Activated naive CD8-positive, alpha-beta T cell treated with anti-CD3 and anti-CD28 coated beads, Interleukin-2, amount 50 U/mL, for 24 hours (primary cell): ENCODE measurements at regions not wholly inside any gene's neighbourhood (a gene's known extent, or its start where the extent isn't known, plus 50 kb on each side); places are given as distances from the start of the nearest gene placed in this dataset.

ENCODE experiments used
- ATAC-seq: fragments of 150-1000 bp; cut with Tn5 transposase; one replicate; pipeline ENCODE4 v1.10.0; 2021
- DNase-seq: peaks from one replicate; pipeline ENCODE4 v3.0.0; 2021
- H3K27ac Mint-ChIP-seq: one replicate; pipeline ENCODE4 v1.8.0; 2021; ENCODE audit warnings: mild to moderate bottlenecking, mixed read lengths
- H3K27me3 Mint-ChIP-seq: one replicate; pipeline ENCODE4 v1.8.0; 2021; ENCODE audit warnings: mixed read lengths
- H3K36me3 Mint-ChIP-seq: one replicate; pipeline ENCODE4 v1.8.0; 2021; ENCODE audit warnings: low read depth, mixed read lengths
- H3K4me1 Mint-ChIP-seq: one replicate; pipeline ENCODE4 v1.8.0; 2021; ENCODE audit warnings: mixed read lengths
- H3K4me3 Mint-ChIP-seq: one replicate; pipeline ENCODE4 v1.8.0; 2021; ENCODE audit warnings: mild to moderate bottlenecking, moderate library complexity, mixed read lengths
- H3K9me3 Mint-ChIP-seq: one replicate; pipeline ENCODE4 v1.8.0; 2021; ENCODE audit warnings: mixed read lengths

GRCh38 chr9:110065532-110065931, 142.4 kb downstream of the C9orf152 start:
- H3K9me3 Mint-ChIP-seq: peaks cover 3% of the 10 kb centered on the region
- DNase-seq (no peak), ATAC-seq (no peak)
- peaks cover 3% of the 10 kb centered on the region for H3K27me3 Mint-ChIP-seq
- H3K27ac Mint-ChIP-seq: peak overlapping the region; percentile 6
- no peak overlapping the region for H3K4me3 Mint-ChIP-seq
- peaks cover 13% of the 10 kb centered on the region for H3K4me1 Mint-ChIP-seq
- H3K36me3 Mint-ChIP-seq: peaks cover 3% of the 10 kb centered on the region

DNA sequence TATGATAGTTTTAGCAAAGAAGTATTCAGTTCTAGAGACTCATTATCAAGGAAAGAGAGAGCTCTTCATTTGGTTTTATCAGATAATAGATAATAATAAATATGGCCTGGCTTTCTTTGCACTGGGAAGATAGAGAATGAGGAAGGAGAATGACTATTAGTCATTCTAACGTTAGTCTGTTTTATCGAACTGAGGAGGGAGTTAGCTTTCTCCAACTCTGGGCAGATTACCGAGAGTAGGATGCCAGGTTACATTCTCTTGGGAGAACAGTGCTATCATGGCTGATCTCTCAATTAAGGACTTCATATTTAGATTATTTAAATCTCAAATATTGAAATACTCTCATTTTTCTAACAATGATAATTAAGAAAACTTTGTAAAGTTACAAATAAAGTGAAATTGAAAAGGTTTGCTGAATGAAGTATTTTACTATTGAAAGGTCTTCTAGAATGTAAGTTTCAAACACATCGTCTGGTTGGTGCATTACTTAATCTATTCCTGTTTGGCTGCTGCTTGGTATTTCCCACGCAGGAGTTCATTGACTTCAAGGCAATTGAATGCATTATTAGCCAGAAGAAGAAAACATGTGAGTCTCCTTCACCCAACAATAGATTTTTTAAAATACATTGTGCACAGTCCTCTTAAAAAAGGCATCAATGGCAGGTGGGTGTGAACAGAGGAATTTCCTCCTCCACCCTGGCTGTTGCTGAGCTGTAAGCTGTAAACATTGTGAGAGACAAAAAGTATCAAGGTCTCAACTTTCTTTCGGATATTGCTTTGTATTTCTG, 140.8 kb downstream of the C9orf152 start:
- no peak overlapping the region for H3K4me3 Mint-ChIP-seq
- H3K27ac Mint-ChIP-seq: no peak overlapping the region
- peaks cover 1% of the 10 kb centered on the region for H3K36me3 Mint-ChIP-seq
- peaks cover 3% of the 10 kb centered on the region for H3K9me3 Mint-ChIP-seq
- ATAC-seq (no peak), DNase-seq (no peak)
- peaks cover 3% of the 10 kb centered on the region for H3K27me3 Mint-ChIP-seq
- H3K4me1 Mint-ChIP-seq: peaks cover 13% of the 10 kb centered on the region

- H3K9me3 Mint-ChIP-seq: peaks cover 3% of the 10 kb centered on the region
- no peak overlapping the region for H3K27ac Mint-ChIP-seq
- peaks cover 3% of the 10 kb centered on the region for H3K27me3 Mint-ChIP-seq
- peaks cover 13% of the 10 kb centered on the region for H3K4me1 Mint-ChIP-seq
- DNase-seq (no peak), ATAC-seq (no peak)
- peaks cover 1% of the 10 kb centered on the region for H3K36me3 Mint-ChIP-seq
- H3K4me3 Mint-ChIP-seq: no peak overlapping the region
Observed at GRCh38 chr9:110068212-110068611, 139.7 kb downstream of the C9orf152 start.

DNA sequence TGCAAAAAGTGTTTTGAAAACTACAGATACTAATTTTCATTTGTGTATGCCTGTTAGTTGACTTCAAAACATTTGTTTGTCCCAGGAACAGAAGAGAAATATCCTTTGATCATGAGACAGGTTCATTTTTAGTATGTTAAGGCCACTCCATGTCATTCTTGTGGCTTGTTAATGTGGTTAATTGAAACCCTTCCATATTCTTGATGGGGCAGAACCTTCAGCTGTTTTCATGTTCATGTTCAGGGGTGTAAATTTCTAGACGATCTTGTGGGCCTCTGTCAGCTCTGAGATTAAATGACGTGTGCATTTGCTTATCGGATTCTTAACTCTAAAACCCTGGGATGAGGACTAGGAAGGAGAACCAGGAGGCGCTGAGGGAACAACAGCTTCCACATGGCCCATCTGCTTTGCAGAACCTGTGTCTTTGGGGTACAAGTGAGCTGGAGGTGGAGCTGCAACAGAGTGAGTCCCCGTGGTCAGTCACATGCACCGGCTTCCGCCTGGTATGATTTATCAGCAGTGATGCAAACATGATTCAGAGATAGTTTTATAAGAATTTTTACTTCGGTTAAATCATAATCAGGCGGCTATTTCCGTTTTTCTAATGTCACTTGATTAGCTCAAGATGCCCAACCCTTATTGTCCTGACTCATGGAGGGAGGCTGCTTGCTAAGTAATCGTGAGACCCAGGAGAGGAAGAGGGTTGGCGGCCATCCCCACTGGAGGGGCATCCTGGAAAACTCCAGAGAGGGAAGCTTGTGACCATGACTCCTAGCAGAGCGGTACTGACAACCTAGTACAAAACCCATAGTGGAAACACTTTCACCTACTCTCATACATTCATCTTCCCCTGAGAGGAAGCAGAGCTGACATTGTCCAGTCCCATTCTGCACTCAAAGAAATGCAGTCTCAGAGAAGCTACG, 138.4 kb downstream of the C9orf152 start:
- Mint-ChIP-seq H3K4me3 (no peak overlapping the region), H3K27ac (no peak overlapping the region), H3K4me1 (peaks cover 11% of the 10 kb centered on the region), H3K9me3 (peaks cover 3% of the 10 kb centered on the region), H3K27me3 (peaks cover 3% of the 10 kb centered on the region), H3K36me3 (peaks cover 1% of the 10 kb centered on the region)
- DNase-seq (no peak), ATAC-seq (no peak)

- Mint-ChIP-seq H3K27ac (no peak overlapping the region), H3K4me1 (peaks cover 3% of the 10 kb centered on the region), H3K4me3 (no peak overlapping the region)
Observed at GRCh38 chr9:110072597-110073355, 135.2 kb downstream of the C9orf152 start.

GRCh38 chr9:110073356-110073905, 134.5 kb downstream of the C9orf152 start:
- ATAC-seq: no peak
- no peak overlapping the region for H3K27ac Mint-ChIP-seq
- no peak for DNase-seq
- peaks cover 1% of the 10 kb centered on the region for H3K36me3 Mint-ChIP-seq
- no peak overlapping the region for H3K4me3 Mint-ChIP-seq
- H3K27me3 Mint-ChIP-seq: no peaks in the 10 kb centered on the region
- peaks cover 3% of the 10 kb centered on the region for H3K4me1 Mint-ChIP-seq
- no peaks in the 10 kb centered on the region for H3K9me3 Mint-ChIP-seq

More at GRCh38 chr9:110072597-110073355, 135.2 kb downstream of the C9orf152 start:
- ATAC-seq: no peak
- Mint-ChIP-seq H3K9me3 (no peaks in the 10 kb centered on the region), H3K27me3 (no peaks in the 10 kb centered on the region), H3K36me3 (peaks cover 1% of the 10 kb centered on the region)
- DNase-seq: no peak

- no peak overlapping the region for H3K4me3 Mint-ChIP-seq
- DNase-seq (no peak), ATAC-seq (no peak)
- no peaks in the 10 kb centered on the region for H3K9me3 Mint-ChIP-seq
- H3K36me3 Mint-ChIP-seq: no peaks in the 10 kb centered on the region
- no peak overlapping the region for H3K27ac Mint-ChIP-seq
- peaks cover 6% of the 10 kb centered on the region for H3K4me1 Mint-ChIP-seq
- H3K27me3 Mint-ChIP-seq: no peaks in the 10 kb centered on the region
Observed at GRCh38 chr9:110076894-110077725, 130.8 kb downstream of the C9orf152 start.

DNA sequence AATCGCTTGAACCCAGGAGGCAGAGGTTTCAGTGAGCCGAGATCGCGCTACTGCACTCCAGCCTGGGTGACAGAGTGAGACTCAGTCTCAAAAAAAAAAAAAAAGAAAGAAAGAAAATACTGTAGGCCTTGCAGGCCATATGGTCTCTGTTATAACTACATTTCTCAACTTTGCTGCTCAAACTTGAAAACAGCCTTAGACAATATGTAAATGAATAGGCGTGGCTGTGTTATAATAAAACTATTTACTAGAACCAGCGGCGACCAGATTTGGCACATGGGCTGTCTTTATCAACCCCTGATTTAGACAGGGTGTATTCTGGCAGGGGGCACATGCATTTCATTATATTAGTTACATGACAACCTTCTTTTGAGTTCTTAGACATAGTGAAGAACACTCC, 130.0 kb downstream of the C9orf152 start:
- no peak for DNase-seq
- no peak for ATAC-seq
- Mint-ChIP-seq H3K4me3 (no peak overlapping the region), H3K27ac (no peak overlapping the region), H3K4me1 (peaks cover 10% of the 10 kb centered on the region), H3K36me3 (no peaks in the 10 kb centered on the region), H3K27me3 (no peaks in the 10 kb centered on the region), H3K9me3 (no peaks in the 10 kb centered on the region)

DNA sequence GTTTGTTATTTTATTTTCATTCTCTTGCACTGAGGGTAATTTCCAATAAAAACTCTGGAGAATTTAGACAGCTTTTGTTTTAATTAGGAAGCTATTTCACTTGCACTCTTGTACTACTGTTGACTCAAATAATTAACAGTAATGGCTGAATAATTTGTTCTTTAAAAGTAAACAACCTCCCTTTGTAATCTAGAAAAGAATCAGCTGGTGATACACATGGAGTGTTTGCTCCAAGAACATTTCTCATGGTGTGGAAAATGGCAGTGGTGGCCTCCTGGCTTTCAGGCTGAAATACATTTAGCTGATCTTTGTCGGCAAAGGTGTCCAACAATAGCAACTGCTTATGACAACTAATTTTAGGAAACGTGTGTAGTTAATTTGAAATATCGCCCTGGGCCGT, 129.4 kb downstream of the C9orf152 start:
- DNase-seq: no peak
- Mint-ChIP-seq H3K27me3 (no peaks in the 10 kb centered on the region), H3K27ac (no peak overlapping the region), H3K36me3 (no peaks in the 10 kb centered on the region), H3K4me3 (no peak overlapping the region), H3K4me1 (peaks cover 10% of the 10 kb centered on the region), H3K9me3 (no peaks in the 10 kb centered on the region)
- no peak for ATAC-seq

- Mint-ChIP-seq H3K9me3 (no peaks in the 10 kb centered on the region), H3K4me3 (no peak overlapping the region), H3K4me1 (peaks cover 10% of the 10 kb centered on the region), H3K36me3 (no peaks in the 10 kb centered on the region), H3K27me3 (no peaks in the 10 kb centered on the region), H3K27ac (no peak overlapping the region)
- ATAC-seq (no peak), DNase-seq (no peak)
Observed at GRCh38 chr9:110081395-110081794, 126.6 kb downstream of the C9orf152 start.

- Mint-ChIP-seq H3K4me1 (peaks cover 15% of the 10 kb centered on the region), H3K27ac (no peak overlapping the region), H3K36me3 (no peaks in the 10 kb centered on the region)
Observed at GRCh38 chr9:110083866-110084265, 124.1 kb downstream of the C9orf152 start.

GRCh38 chr9:110086537-110086936, 121.4 kb downstream of the C9orf152 start:
- no peak for DNase-seq
- no peak overlapping the region for H3K4me3 Mint-ChIP-seq
- no peaks in the 10 kb centered on the region for H3K27me3 Mint-ChIP-seq
- H3K4me1 Mint-ChIP-seq: peaks cover 10% of the 10 kb centered on the region
- no peak for ATAC-seq
- H3K36me3 Mint-ChIP-seq: no peaks in the 10 kb centered on the region
- H3K9me3 Mint-ChIP-seq: no peaks in the 10 kb centered on the region
- no peak overlapping the region for H3K27ac Mint-ChIP-seq

More at GRCh38 chr9:110083866-110084265, 124.1 kb downstream of the C9orf152 start:
- Mint-ChIP-seq H3K4me3 (no peak overlapping the region), H3K9me3 (no peaks in the 10 kb centered on the region), H3K27me3 (no peaks in the 10 kb centered on the region)
- no peak for ATAC-seq
- DNase-seq: no peak

GRCh38 chr9:110087605-110088004, 120.4 kb downstream of the C9orf152 start:
- Mint-ChIP-seq H3K4me3 (no peak overlapping the region), H3K27ac (no peak overlapping the region), H3K9me3 (no peaks in the 10 kb centered on the region), H3K36me3 (no peaks in the 10 kb centered on the region), H3K4me1 (peaks cover 7% of the 10 kb centered on the region), H3K27me3 (no peaks in the 10 kb centered on the region)
- DNase-seq (no peak), ATAC-seq (no peak)
